ENCODE measurements at regions not wholly inside any gene's neighbourhood (a gene's known extent, or its start where the extent isn't known, plus 50 kb on each side); places are given as distances from the start of the nearest gene placed in this dataset.

DNA sequence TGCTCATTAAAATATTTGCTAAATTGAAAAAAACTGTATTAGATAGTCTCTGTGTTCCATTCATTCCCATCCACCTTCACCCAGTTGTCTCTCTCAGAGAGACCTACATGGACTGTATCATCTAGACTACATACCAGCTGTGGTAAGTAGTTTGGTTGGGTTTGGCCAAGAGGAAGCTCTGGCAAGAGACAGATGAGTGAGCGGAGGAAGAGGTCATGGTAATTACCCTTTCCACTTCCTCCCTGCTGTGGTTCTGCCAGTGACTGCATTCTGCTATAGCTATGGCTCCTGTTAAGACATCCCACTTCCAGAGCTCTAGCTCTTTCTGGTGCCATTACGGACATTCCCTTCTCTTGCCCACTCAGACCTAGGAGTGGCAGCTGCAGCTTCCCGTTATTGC lies 239.0 kb upstream of the MID1 start:
- Histone ChIP-seq H3K4me3 (ENCODE audit: low read depth in 1 of 5, low read length in 5 of 5) (no peak overlapping the region), H3K27ac (ENCODE audit: low read depth, low read length) (no peak overlapping the region), H3K27me3 (ENCODE audit: control insufficient read depth in 5 of 5, insufficient read depth in 4 of 5, low read length in 5 of 5) (peaks cover 0 to 2% (median 0%) of the 10 kb centered on the region in 5 donors), H3K9ac (ENCODE audit: low read length in 5 of 5) (no peak overlapping the region), H3K36me3 (ENCODE audit: control insufficient read depth in 5 of 5, insufficient read depth in 5 of 5, low read length in 5 of 5) (no peaks in the 10 kb centered on the region), H3K4me1 (ENCODE audit: control insufficient read depth in 5 of 5, insufficient read depth in 5 of 5, low read length in 5 of 5) (peaks cover 0 to 6% (median 0%) of the 10 kb centered on the region in 5 donors), H3K9me3 (ENCODE audit: control insufficient read depth in 5 of 5, low read length in 5 of 5) (peaks cover 0 to 4% (median 0%) of the 10 kb centered on the region in 5 donors)

DNA sequence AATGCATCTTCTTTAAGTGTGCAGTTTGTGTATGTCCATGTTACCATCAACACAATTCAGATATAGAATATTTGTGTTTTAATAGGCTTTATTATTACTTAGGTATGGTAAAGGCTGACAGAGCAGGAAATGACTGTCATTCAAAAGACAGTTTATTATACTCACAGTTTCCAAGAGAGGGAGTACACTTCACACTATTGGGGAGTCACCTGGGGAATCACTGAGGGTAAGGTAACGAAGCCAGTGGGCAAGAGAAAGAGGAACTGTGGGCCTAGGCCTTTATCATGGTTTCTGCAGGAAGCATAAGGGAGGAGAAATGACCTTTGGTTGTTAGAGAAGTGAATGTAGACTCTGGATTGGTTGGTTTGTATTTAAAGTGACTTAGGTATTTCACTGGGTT lies 235.1 kb upstream of the HCCS start:
- no peak overlapping the region for H3K9ac ChIP-seq (ENCODE audit: low read length in 5 of 5)
- H3K4me3 ChIP-seq (ENCODE audit: low read depth in 1 of 5, low read length in 5 of 5) = no peak overlapping the region
- H3K27me3 ChIP-seq (ENCODE audit: control insufficient read depth in 5 of 5, insufficient read depth in 4 of 5, low read length in 5 of 5) = no peaks in the 10 kb centered on the region
- H3K36me3 ChIP-seq (ENCODE audit: control insufficient read depth in 5 of 5, insufficient read depth in 5 of 5, low read length in 5 of 5) = no peaks in the 10 kb centered on the region
- H3K4me1 ChIP-seq (ENCODE audit: control insufficient read depth in 5 of 5, insufficient read depth in 5 of 5, low read length in 5 of 5) = peaks cover 0 to 4% (median 0%) of the 10 kb centered on the region in 5 donors
- no peak overlapping the region for H3K27ac ChIP-seq (ENCODE audit: low read depth, low read length)
- H3K9me3 ChIP-seq (ENCODE audit: control insufficient read depth in 5 of 5, low read length in 5 of 5) = peaks cover 0 to 12% (median 5%) of the 10 kb centered on the region in 5 donors

DNA sequence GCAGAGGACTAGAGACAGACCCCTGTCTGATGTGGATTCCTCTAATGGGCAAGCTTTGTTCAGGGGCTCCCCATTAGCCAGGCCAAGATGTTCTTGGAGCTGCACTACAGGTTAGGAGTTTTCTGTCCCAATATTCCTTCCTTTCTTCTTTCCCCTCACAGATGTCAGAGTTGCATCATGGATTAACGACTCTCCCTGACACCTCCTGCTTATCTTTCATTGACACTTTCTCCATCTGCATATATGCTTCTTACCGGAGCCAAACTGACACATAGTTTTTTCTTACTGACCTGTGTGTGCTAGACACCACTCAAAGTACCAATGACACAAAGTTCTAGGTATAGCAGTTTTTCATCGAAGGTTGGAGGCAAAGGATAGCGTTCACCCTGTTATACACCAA lies 228.6 kb upstream of the HCCS start:
- H3K36me3 ChIP-seq (ENCODE audit: control insufficient read depth in 5 of 5, insufficient read depth in 5 of 5, low read length in 5 of 5) = no peaks in the 10 kb centered on the region
- no peak overlapping the region for H3K4me3 ChIP-seq (ENCODE audit: low read depth in 1 of 5, low read length in 5 of 5)
- H3K27ac ChIP-seq (ENCODE audit: low read depth, low read length) = no peak overlapping the region
- H3K4me1 ChIP-seq (ENCODE audit: control insufficient read depth in 5 of 5, insufficient read depth in 5 of 5, low read length in 5 of 5) = peaks cover 0 to 4% (median 0%) of the 10 kb centered on the region in 5 donors
- H3K9ac ChIP-seq (ENCODE audit: low read length in 5 of 5) = no peak overlapping the region
- H3K27me3 ChIP-seq (ENCODE audit: control insufficient read depth in 5 of 5, insufficient read depth in 4 of 5, low read length in 5 of 5) = peaks cover 0 to 3% (median 0%) of the 10 kb centered on the region in 5 donors
- H3K9me3 ChIP-seq (ENCODE audit: control insufficient read depth in 5 of 5, low read length in 5 of 5) = no peaks in the 10 kb centered on the region

DNA sequence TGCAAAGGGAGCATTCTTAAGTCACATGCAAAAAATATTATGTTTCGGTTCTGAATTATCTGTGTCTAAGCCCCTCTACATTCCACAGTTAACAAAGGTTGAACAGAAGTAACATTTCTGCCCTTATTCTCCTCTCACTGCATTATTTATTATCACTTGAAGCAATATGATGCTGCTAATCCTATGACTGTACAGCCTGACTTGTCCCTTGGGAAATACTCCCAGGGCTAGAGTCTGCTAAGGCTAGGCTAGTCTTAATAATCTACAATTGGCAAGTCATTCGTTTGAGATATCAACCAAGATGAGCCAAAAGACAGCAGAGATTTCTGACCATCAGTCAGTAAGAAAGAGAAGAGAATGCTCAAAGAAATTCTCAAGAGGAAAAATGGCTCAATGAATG lies 226.9 kb upstream of the HCCS start:
- H3K4me1 ChIP-seq (ENCODE audit: control insufficient read depth in 5 of 5, insufficient read depth in 5 of 5, low read length in 5 of 5) = peaks cover 0 to 4% (median 0%) of the 10 kb centered on the region in 5 donors
- peaks cover 0 to 6% (median 0%) of the 10 kb centered on the region in 5 donors for H3K27me3 ChIP-seq (ENCODE audit: control insufficient read depth in 5 of 5, insufficient read depth in 4 of 5, low read length in 5 of 5)
- H3K9me3 ChIP-seq (ENCODE audit: control insufficient read depth in 5 of 5, low read length in 5 of 5) = no peaks in the 10 kb centered on the region
- H3K36me3 ChIP-seq (ENCODE audit: control insufficient read depth in 5 of 5, insufficient read depth in 5 of 5, low read length in 5 of 5) = no peaks in the 10 kb centered on the region
- H3K27ac ChIP-seq (ENCODE audit: low read depth, low read length) = no peak overlapping the region
- no peak overlapping the region for H3K4me3 ChIP-seq (ENCODE audit: low read depth in 1 of 5, low read length in 5 of 5)
- H3K9ac ChIP-seq (ENCODE audit: low read length in 5 of 5) = no peak overlapping the region

DNA sequence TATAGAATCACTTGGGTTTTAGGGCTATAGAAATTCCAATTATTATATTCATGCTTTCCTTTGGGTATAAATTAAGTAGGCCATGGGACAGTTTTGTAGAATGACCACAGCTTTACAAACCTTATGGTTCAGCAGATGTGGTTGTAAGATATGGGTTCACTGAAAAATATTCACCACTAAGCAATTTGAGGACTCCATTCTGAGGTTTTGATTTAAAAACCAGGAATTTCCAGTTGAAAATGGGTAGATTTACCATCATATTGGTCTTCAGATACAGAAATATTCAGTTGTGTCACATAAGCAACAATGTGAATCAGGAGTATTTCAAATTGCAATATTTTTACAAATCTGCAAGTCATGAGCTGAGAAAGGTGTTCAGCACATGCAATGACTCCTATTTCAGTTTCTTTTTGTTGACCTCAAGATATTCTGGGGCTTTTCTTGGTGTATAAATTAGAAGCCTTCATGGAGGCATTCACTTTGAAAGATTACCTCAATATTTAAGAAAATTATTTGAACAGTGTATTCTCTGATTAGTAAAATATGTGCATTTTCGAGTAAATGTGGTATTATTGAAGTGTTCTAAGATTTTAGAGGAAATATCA lies 218.4 kb upstream of the HCCS start:
- Histone ChIP-seq H3K9ac (ENCODE audit: low read length in 5 of 5) (no peak overlapping the region), H3K4me3 (ENCODE audit: low read depth in 1 of 5, low read length in 5 of 5) (no peak overlapping the region), H3K27ac (ENCODE audit: low read depth, low read length) (no peak overlapping the region), H3K36me3 (ENCODE audit: control insufficient read depth in 5 of 5, insufficient read depth in 5 of 5, low read length in 5 of 5) (no peaks in the 10 kb centered on the region), H3K27me3 (ENCODE audit: control insufficient read depth in 5 of 5, insufficient read depth in 4 of 5, low read length in 5 of 5) (peaks cover 0 to 2% (median under 1%) of the 10 kb centered on the region in 5 donors), H3K4me1 (ENCODE audit: control insufficient read depth in 5 of 5, insufficient read depth in 5 of 5, low read length in 5 of 5) (no peaks in the 10 kb centered on the region), H3K9me3 (ENCODE audit: control insufficient read depth in 5 of 5, low read length in 5 of 5) (peaks cover 0 to 4% (median 0%) of the 10 kb centered on the region in 5 donors)

DNA sequence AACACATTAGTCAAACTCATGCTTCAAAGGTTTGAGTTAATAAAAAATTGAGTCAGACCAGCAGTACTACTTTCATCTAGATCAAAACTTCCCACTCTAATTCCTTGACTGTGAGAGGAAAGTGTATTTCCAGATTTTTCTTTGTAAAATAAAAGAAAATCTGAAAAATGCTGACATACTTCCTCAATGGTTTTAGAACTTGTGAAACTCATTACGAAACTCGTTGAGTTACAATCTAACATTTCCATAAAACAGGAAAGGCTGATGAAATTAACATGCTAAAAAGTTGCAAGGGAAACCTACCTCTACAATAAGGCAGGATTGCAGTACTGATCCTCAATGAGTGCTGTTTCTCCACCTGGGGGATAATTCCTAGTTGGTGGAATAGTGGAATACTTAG lies 217.8 kb upstream of the HCCS start:
- H3K36me3 ChIP-seq (ENCODE audit: control insufficient read depth in 5 of 5, insufficient read depth in 5 of 5, low read length in 5 of 5) = no peaks in the 10 kb centered on the region
- H3K9me3 ChIP-seq (ENCODE audit: control insufficient read depth in 5 of 5, low read length in 5 of 5) = peaks cover 0 to 8% (median 0%) of the 10 kb centered on the region in 5 donors
- no peaks in the 10 kb centered on the region for H3K4me1 ChIP-seq (ENCODE audit: control insufficient read depth in 5 of 5, insufficient read depth in 5 of 5, low read length in 5 of 5)
- H3K27me3 ChIP-seq (ENCODE audit: control insufficient read depth in 5 of 5, insufficient read depth in 4 of 5, low read length in 5 of 5) = peaks cover 0 to 3% (median 0%) of the 10 kb centered on the region in 5 donors
- H3K4me3 ChIP-seq (ENCODE audit: low read depth in 1 of 5, low read length in 5 of 5) = no peak overlapping the region
- no peak overlapping the region for H3K9ac ChIP-seq (ENCODE audit: low read length in 5 of 5)
- no peak overlapping the region for H3K27ac ChIP-seq (ENCODE audit: low read depth, low read length)

DNA sequence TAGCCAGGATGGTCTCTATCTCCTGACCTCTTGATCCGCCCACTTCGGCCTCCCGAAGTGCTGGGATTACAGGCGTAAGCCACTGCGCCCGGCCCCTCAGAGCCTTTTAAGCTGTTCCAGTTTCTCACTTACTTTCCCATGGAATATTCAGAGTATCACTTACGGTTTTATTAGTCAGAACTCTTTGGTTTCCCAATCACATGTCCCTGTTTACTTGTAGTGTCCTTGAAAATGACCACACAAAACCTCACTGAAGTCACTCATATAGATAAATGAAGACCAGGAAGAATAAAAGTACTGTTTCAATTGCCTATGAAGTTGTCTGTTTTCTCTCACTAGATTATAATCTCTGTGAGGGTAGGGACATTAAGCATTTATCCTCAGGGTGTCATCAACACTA lies 217.2 kb upstream of the HCCS start:
- Histone ChIP-seq H3K27me3 (ENCODE audit: control insufficient read depth in 5 of 5, insufficient read depth in 4 of 5, low read length in 5 of 5) (peaks cover 0 to 3% (median 0%) of the 10 kb centered on the region in 5 donors), H3K4me3 (ENCODE audit: low read depth in 1 of 5, low read length in 5 of 5) (no peak overlapping the region), H3K36me3 (ENCODE audit: control insufficient read depth in 5 of 5, insufficient read depth in 5 of 5, low read length in 5 of 5) (no peaks in the 10 kb centered on the region), H3K4me1 (ENCODE audit: control insufficient read depth in 5 of 5, insufficient read depth in 5 of 5, low read length in 5 of 5) (no peaks in the 10 kb centered on the region), H3K9me3 (ENCODE audit: control insufficient read depth in 5 of 5, low read length in 5 of 5) (peaks cover 0 to 8% (median 0%) of the 10 kb centered on the region in 5 donors), H3K27ac (ENCODE audit: low read depth, low read length) (no peak overlapping the region), H3K9ac (ENCODE audit: low read length in 5 of 5) (no peak overlapping the region)

DNA sequence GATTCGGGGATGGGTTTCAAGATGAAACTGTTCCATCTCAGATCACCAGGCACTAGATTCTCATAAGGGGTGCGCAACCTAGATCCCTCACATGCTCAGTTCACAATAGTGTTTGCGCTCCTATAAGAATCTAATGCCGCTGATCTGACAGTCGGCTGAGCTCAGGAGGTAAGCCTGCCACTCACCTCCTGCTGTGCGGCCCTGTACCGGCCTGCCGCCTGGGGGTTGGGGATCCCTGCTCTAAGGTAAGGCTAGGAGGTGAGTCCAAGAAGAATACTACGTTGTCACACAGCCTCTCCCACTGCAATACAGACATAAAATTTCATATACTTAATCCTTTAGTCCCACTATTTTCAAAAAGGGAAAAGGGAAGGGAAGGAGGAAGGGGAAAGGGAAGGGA lies 213.4 kb upstream of the HCCS start:
- H3K4me1 ChIP-seq (ENCODE audit: control insufficient read depth in 5 of 5, insufficient read depth in 5 of 5, low read length in 5 of 5) = no peaks in the 10 kb centered on the region
- peaks cover 0 to 3% (median 0%) of the 10 kb centered on the region in 5 donors for H3K27me3 ChIP-seq (ENCODE audit: control insufficient read depth in 5 of 5, insufficient read depth in 4 of 5, low read length in 5 of 5)
- no peaks in the 10 kb centered on the region for H3K36me3 ChIP-seq (ENCODE audit: control insufficient read depth in 5 of 5, insufficient read depth in 5 of 5, low read length in 5 of 5)

DNA sequence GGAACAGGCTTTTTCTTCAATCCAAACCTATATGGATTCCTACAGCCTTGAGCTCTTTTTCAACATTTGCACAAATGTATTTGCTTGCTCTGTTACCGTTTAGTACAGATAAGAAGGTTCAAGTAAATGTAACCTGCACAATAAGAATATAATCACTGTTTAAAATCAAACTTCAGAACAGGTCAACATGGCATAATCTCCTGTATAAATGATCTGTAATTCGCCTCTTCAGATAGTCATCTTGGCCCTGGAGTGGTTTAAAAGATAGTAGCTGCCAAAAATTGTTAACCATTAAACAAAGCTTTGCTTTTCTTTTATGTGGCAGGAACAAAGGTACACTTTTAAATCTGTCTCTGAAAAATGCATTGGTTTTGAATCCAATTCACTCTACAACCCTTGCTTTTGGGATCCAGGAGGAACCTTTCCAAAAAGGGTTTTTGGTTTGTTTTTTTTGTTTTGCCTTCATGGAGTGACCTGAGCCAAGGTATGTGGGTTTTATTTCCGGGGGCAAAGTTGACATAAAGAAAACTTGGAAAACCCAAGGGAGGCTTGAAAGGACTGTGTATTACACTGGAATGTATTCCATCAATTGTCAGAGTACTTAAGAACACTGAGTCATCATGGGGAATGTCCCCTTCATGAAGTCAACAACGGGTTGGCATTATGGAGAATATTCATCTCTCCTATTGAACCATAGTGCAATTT lies 210.4 kb upstream of the HCCS start:
- no peaks in the 10 kb centered on the region for H3K36me3 ChIP-seq (ENCODE audit: control insufficient read depth in 5 of 5, insufficient read depth in 5 of 5, low read length in 5 of 5)
- no peak overlapping the region for H3K4me3 ChIP-seq (ENCODE audit: low read depth in 1 of 5, low read length in 5 of 5)
- H3K27me3 ChIP-seq (ENCODE audit: control insufficient read depth in 5 of 5, insufficient read depth in 4 of 5, low read length in 5 of 5) = peaks cover 0 to 3% (median 0%) of the 10 kb centered on the region in 5 donors
- H3K9ac ChIP-seq (ENCODE audit: low read length in 5 of 5) = no peak overlapping the region
- H3K9me3 ChIP-seq (ENCODE audit: control insufficient read depth in 5 of 5, low read length in 5 of 5) = peaks cover 0 to 8% (median 0%) of the 10 kb centered on the region in 5 donors
- no peak overlapping the region for H3K27ac ChIP-seq (ENCODE audit: low read depth, low read length)
- H3K4me1 ChIP-seq (ENCODE audit: control insufficient read depth in 5 of 5, insufficient read depth in 5 of 5, low read length in 5 of 5) = peaks cover 0 to 4% (median 0%) of the 10 kb centered on the region in 5 donors

More for the DNA sequence above, 213.4 kb upstream of the HCCS start:
- H3K27ac ChIP-seq (ENCODE audit: low read depth, low read length) = no peak overlapping the region
- H3K4me3 ChIP-seq (ENCODE audit: low read depth in 1 of 5, low read length in 5 of 5) = no peak overlapping the region
- H3K9me3 ChIP-seq (ENCODE audit: control insufficient read depth in 5 of 5, low read length in 5 of 5) = peaks cover 0 to 8% (median 0%) of the 10 kb centered on the region in 5 donors
- H3K9ac ChIP-seq (ENCODE audit: low read length in 5 of 5) = no peak overlapping the region

DNA sequence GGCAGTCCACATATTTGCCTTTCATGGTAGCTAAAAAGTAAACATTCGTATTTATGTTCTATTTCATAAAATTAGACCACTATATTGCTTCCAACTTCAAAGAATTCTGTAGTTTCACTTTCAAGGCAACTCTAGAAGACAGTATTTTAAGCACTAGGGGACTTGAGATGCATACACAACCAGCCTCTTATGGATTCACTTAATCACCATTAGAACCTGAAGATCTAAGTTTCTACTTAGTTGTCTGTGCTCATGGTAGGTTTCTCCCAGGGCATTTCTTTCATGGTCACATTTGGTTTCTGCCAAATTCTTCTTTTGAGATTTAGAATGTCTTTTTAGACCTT lies 209.9 kb upstream of the HCCS start:
- no peak overlapping the region for H3K4me3 ChIP-seq (ENCODE audit: low read depth in 1 of 5, low read length in 5 of 5)
- no peak overlapping the region for H3K27ac ChIP-seq (ENCODE audit: low read depth, low read length)

More for the DNA sequence above, 209.9 kb upstream of the HCCS start:
- Histone ChIP-seq H3K36me3 (ENCODE audit: control insufficient read depth in 5 of 5, insufficient read depth in 5 of 5, low read length in 5 of 5) (no peaks in the 10 kb centered on the region), H3K9ac (ENCODE audit: low read length in 5 of 5) (no peak overlapping the region), H3K27me3 (ENCODE audit: control insufficient read depth in 5 of 5, insufficient read depth in 4 of 5, low read length in 5 of 5) (peaks cover 0 to 3% (median 0%) of the 10 kb centered on the region in 5 donors), H3K4me1 (ENCODE audit: control insufficient read depth in 5 of 5, insufficient read depth in 5 of 5, low read length in 5 of 5) (peaks cover 0 to 4% (median 0%) of the 10 kb centered on the region in 5 donors), H3K9me3 (ENCODE audit: control insufficient read depth in 5 of 5, low read length in 5 of 5) (peaks cover 0 to 8% (median 0%) of the 10 kb centered on the region in 5 donors)

Data from subcutaneous abdominal adipose tissue (tissue), 5 donors.